HFFc6 (cell line): ENCODE measurements at regions not wholly inside any gene's neighbourhood (a gene's known extent, or its start where the extent isn't known, plus 50 kb on each side); places are given as distances from the start of the nearest gene placed in this dataset.

ENCODE experiments used
- DNase-seq: peaks from one replicate; pipeline ENCODE4 v3.0.0-alpha.2; 2018
- H3K27ac Mint-ChIP-seq: 2 replicates; pipeline ENCODE4 v1.8.0; 2020; ENCODE audit warnings: mild to moderate bottlenecking, mixed read lengths
- H3K27me3 Mint-ChIP-seq: 2 replicates; pipeline ENCODE4 v1.8.0; 2021; ENCODE audit warnings: mild to moderate bottlenecking, moderate library complexity, mixed read lengths; ENCODE audit not compliant: insufficient read depth
- H3K36me3 Mint-ChIP-seq: 2 replicates; pipeline ENCODE4 v1.8.0; 2021; ENCODE audit warnings: low read depth, mixed read lengths
- H3K4me1 Mint-ChIP-seq: 2 replicates; pipeline ENCODE4 v1.8.0; 2020; ENCODE audit warnings: low read depth, mixed read lengths
- H3K4me3 Mint-ChIP-seq: 2 replicates; pipeline ENCODE4 v1.8.0; 2020; ENCODE audit warnings: mild to moderate bottlenecking, moderate library complexity, mixed read lengths
- H3K9me3 Mint-ChIP-seq: 2 replicates; pipeline ENCODE4 v1.8.0; 2020; ENCODE audit warnings: mild to moderate bottlenecking, mixed read lengths
- TF ChIP-seq, protein P1 (sequence below): fragments of 200-600 bp; sonication (generic); IDR thresholded peaks from 2 replicates; pipeline ENCODE4 v1.5.0; 2021; ENCODE audit warnings: antibody characterized with exemption, mild to moderate bottlenecking

DNA sequence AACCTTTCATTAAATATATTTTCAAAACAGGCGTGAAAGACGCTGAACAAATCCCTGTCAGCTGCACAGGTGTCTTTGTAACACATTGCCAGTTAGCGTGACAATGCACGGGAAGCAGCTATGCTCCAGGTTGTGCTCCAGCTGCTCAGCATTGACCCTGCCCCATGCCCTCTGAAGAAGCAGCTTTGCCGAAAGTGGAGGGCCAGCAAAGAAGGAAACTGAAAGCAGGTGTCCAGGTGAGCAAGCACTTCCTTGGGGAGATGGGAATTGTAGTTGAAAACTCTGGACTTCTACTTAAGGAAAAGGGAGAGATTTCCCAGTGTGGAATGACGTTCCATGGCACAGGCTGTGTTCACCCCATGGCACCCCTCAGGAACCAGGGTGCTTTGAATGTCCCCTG lies 125.7 kb downstream of the TTLL2 start:
- DNase-seq: no peak
- no peak overlapping the region for H3K27ac Mint-ChIP-seq
- H3K27me3 Mint-ChIP-seq: no peaks in the 10 kb centered on the region
- peaks cover 48% of the 10 kb centered on the region for H3K9me3 Mint-ChIP-seq
- no peaks in the 10 kb centered on the region for H3K36me3 Mint-ChIP-seq
- TF ChIP-seq, protein P1, sequence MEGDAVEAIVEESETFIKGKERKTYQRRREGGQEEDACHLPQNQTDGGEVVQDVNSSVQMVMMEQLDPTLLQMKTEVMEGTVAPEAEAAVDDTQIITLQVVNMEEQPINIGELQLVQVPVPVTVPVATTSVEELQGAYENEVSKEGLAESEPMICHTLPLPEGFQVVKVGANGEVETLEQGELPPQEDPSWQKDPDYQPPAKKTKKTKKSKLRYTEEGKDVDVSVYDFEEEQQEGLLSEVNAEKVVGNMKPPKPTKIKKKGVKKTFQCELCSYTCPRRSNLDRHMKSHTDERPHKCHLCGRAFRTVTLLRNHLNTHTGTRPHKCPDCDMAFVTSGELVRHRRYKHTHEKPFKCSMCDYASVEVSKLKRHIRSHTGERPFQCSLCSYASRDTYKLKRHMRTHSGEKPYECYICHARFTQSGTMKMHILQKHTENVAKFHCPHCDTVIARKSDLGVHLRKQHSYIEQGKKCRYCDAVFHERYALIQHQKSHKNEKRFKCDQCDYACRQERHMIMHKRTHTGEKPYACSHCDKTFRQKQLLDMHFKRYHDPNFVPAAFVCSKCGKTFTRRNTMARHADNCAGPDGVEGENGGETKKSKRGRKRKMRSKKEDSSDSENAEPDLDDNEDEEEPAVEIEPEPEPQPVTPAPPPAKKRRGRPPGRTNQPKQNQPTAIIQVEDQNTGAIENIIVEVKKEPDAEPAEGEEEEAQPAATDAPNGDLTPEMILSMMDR: no peak
- no peak overlapping the region for H3K4me3 Mint-ChIP-seq
- H3K4me1 Mint-ChIP-seq: no peaks in the 10 kb centered on the region

DNA sequence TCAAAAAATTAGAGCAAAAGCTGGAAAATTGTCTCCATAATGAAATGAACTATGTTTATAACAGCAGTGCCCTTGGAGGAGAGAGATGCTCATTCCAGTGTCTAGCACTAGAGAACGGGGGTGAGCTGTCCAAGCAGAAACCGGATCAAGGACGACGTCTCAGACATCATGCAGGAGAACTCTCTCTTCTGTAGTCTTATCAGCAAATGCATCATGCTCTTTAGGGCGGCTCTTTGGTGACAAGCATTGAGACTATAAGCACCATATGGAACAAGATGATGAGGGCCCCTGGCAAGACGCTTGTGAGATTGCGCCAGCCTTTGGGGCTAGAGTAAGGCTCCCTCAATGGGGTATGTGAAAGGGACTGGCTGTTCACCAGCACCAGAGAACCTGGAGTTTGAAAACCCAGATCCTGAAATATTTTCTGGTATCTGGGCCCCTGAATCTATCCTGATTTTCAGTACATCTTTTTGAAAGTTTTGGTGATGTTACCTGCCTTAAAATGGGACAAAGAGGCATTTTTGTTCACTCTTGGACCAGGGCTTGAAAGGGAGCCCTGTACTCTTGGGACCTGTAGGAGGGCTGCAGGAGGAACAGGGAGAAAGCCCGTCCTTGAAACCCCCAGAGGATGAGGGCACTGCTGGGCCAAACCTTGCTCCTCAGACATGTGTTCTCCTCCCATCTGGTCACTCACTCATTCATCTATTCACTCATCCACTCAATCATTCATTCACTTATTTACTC lies 127.6 kb downstream of the TTLL2 start:
- no peak for DNase-seq

DNA sequence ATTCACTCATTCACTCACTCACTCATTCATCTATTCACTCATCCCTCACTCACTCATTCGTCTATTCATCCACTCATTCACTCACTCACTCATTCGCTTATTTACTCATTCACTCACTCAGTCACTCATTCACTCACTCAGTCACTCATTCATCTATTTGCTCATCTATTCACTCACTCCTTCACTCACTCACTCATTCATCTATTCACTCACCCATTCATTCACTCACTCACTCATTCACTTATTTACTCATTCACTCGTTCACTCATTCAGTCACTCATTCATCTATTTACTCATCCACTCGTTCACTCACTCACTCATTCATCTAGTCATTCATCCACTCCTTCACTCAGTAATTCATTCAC lies 128.2 kb downstream of the TTLL2 start:
- Mint-ChIP-seq H3K36me3 (no peaks in the 10 kb centered on the region), H3K9me3 (peaks cover 36% of the 10 kb centered on the region), H3K4me1 (no peaks in the 10 kb centered on the region), H3K27ac (no peak overlapping the region), H3K27me3 (no peaks in the 10 kb centered on the region), H3K4me3 (no peak overlapping the region)
- DNase-seq: no peak
- TF ChIP-seq, protein P1: no peak

More for the DNA sequence above, 127.6 kb downstream of the TTLL2 start:
- TF ChIP-seq, protein P1: no peak
- no peaks in the 10 kb centered on the region for H3K27me3 Mint-ChIP-seq
- no peaks in the 10 kb centered on the region for H3K36me3 Mint-ChIP-seq
- no peak overlapping the region for H3K27ac Mint-ChIP-seq
- H3K9me3 Mint-ChIP-seq: peaks cover 42% of the 10 kb centered on the region
- no peak overlapping the region for H3K4me3 Mint-ChIP-seq
- H3K4me1 Mint-ChIP-seq: no peaks in the 10 kb centered on the region

DNA sequence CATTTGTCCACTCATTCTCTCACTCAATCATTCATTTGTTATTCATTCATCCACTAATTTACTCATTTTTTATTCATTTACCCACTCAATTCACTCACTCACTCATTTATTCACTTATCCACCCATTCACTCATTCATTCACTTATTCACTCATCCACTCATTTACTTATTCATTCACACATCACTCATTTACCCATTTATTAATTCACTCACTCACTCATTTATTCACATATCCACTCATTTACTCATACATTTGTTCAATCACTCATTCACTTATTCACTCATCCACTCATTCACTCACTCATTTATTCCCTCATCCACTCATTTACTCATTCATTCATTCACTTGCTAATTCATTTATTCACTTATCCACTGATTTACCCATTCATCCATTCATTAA lies 129.1 kb downstream of the TTLL2 start:
- Mint-ChIP-seq H3K27me3 (no peaks in the 10 kb centered on the region), H3K27ac (no peak overlapping the region), H3K4me1 (no peaks in the 10 kb centered on the region), H3K4me3 (no peak overlapping the region), H3K36me3 (no peaks in the 10 kb centered on the region), H3K9me3 (peaks cover 31% of the 10 kb centered on the region)
- DNase-seq: no peak
- TF ChIP-seq, protein P1: no peak

DNA sequence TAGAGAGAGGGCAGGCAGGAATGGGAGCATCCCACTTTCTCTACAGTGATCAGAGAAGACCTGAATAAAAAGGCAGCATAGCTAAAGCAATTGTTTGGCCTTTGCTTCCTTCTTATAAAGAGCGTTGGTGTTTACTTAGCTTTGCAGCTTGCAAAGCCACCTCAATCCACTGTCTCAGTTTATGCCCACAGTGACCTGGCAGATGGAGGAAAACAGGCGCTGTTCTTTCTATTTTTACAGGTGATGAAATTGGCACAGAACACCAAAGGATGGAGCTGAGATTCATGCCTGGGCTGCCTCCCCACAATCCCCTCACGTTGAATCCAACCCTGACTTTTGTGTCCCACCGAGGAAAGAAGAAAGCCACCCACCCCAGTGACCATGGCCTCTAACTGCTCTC lies 130.5 kb downstream of the TTLL2 start:
- H3K27ac Mint-ChIP-seq: no peak overlapping the region
- TF ChIP-seq, protein P1: no peak
- H3K4me1 Mint-ChIP-seq: no peaks in the 10 kb centered on the region

More for the DNA sequence above, 130.5 kb downstream of the TTLL2 start:
- Mint-ChIP-seq H3K4me3 (no peak overlapping the region), H3K36me3 (no peaks in the 10 kb centered on the region), H3K9me3 (peaks cover 37% of the 10 kb centered on the region), H3K27me3 (no peaks in the 10 kb centered on the region)
- DNase-seq: no peak
